C1 segment of cervical spinal cord (tissue), 14 donors: ENCODE measurements at regions not wholly inside any gene's neighbourhood (a gene's known extent, or its start where the extent isn't known, plus 50 kb on each side); places are given as distances from the start of the nearest gene placed in this dataset.
A peak's percentile ranks its signal among the peaks of the same experiment; 100 is the strongest.
"Not testable (repeated sequence)": the region's sequence is repeated elsewhere in the genome, so short reads cannot be mapped to it uniquely, and the experiment has no call there.

Source experiments
- DNase-seq, 14 donors: peaks; one replicate each; lab custom pipeline; 2025; lab: John Stamatoyannopoulos, UW

- no peak for DNase-seq
Measured at GRCh38 chr12:46549527-46550265, 177.1 kb upstream of the SLC38A2 start.

GRCh38 chr12:46548605-46549071 is 176.1 kb upstream of the SLC38A2 start:
- no peak for DNase-seq

GRCh38 chr12:46547421-46548354 is 175.1 kb upstream of the SLC38A2 start:
- DNase-seq: no peak

- DNase-seq: no peak
Measured at GRCh38 chr12:46546634-46547273, 174.2 kb upstream of the SLC38A2 start.

- DNase-seq: not testable (repeated sequence)
Measured at GRCh38 chr12:46543378-46543795, 170.8 kb upstream of the SLC38A2 start.

- no peak for DNase-seq
Measured at GRCh38 chr12:46538976-46539375, 166.4 kb upstream of the SLC38A2 start.

GRCh38 chr12:46537387-46537955 is 164.9 kb upstream of the SLC38A2 start:
- DNase-seq: no peak

- not testable (repeated sequence) for DNase-seq
Measured at GRCh38 chr12:46536316-46536715, 163.7 kb upstream of the SLC38A2 start.

- DNase-seq: no peak
Measured at GRCh38 chr12:46535907-46536306, 163.3 kb upstream of the SLC38A2 start.

GRCh38 chr12:46535376-46535775 is 162.8 kb upstream of the SLC38A2 start:
- no peak for DNase-seq

GRCh38 chr12:46534327-46534840 is 161.8 kb upstream of the SLC38A2 start:
- no peak for DNase-seq

GRCh38 chr12:46533723-46534122 is 161.2 kb upstream of the SLC38A2 start:
- no peak for DNase-seq

- no peak for DNase-seq
Measured at GRCh38 chr12:46531804-46532203, 159.2 kb upstream of the SLC38A2 start.

- no peak for DNase-seq
Measured at GRCh38 chr12:46531059-46531785, 158.6 kb upstream of the SLC38A2 start.

- no peak for DNase-seq
Measured at GRCh38 chr12:46530373-46531056, 157.9 kb upstream of the SLC38A2 start.

GRCh38 chr12:46526233-46526632 is 153.7 kb upstream of the SLC38A2 start:
- no peak for DNase-seq

- DNase-seq: peak in 1 of 14 donors; percentile 12
Measured at GRCh38 chr12:46524778-46525177, 152.2 kb upstream of the SLC38A2 start.

GRCh38 chr12:46523863-46524770 is 151.5 kb upstream of the SLC38A2 start:
- DNase-seq: no peak

GRCh38 chr12:46523446-46523845 is 150.9 kb upstream of the SLC38A2 start:
- no peak for DNase-seq
